K562 (cell line): ENCODE measurements at regions not wholly inside any gene's neighbourhood (a gene's known extent, or its start where the extent isn't known, plus 50 kb on each side); places are given as distances from the start of the nearest gene placed in this dataset.

Experiments used
- ATAC-seq: fragments of 200-7000 bp; cut with Tn5 transposase; 3 replicates; pipeline ENCODE4 v1.9.1; 2020; ENCODE audit warnings: moderate library complexity
- BruUV-seq: library from RNA; stranded (reverse); fragments of 400-500 nt; replicated peaks from 2 replicates; lab custom pipeline; 2021; lab: Mats Ljungman, UMichigan
- CTCF ChIA-PET: fragments of 300-600 bp; formaldehyde crosslinking; extraction: SDS; loops from one replicate; lab custom pipeline; 2021; ENCODE audit warnings: low intra/inter-chr PET ratio; lab: Yijun Ruan, JAX
- POLR2A ChIA-PET: fragments of 300-600, 350-650 bp; sonication (Branson Sonifier 250); formaldehyde crosslinking; extraction: SDS; loops from one replicate; lab custom pipeline; 2021; ENCODE audit warnings: antibody characterized with exemption, inconsistent platforms; lab: Yijun Ruan, JAX
- DNase-seq, 4 experiments: peaks; one replicate each; pipeline versions ENCODE4 v3.0.0 to v3.0.0-alpha.2; 2011 to 2018; ENCODE audit warnings: low spot score in 3 of 4, mixed read lengths in 3 of 4; ENCODE audit errors: extremely low read depth in 1 of 4
- FAIRE-seq: peaks from 2 replicates; lab custom pipeline; 2011; peaks lifted over from hg19 to GRCh38; lab: Jason Lieb, UNC
- H2AFZ ChIP-seq: 2 replicates; pipeline ENCODE4 v1.6.0; 2011; ENCODE audit warnings: low read depth, low read length, control low read depth, inconsistent platforms
- H3K27ac ChIP-seq: fragments of 200-600 bp; 3 replicates; pipeline ENCODE4 v1.8.0; 2011; ENCODE audit warnings: low read depth, mild to moderate bottlenecking, control low read depth, inconsistent platforms, low read length, moderate library complexity, mixed read lengths; ENCODE audit errors: extremely low read depth
- H3K27me3 ChIP-seq, 2 experiments: fragments of 300-600 bp in 1 of 2; 2 replicates in 1 of 2; 3 replicates in 1 of 2; pipeline versions ENCODE4 v1.6.0 to v1.8.0; 2011; ENCODE audit warnings: inconsistent platforms in 2 of 2, low read length in 2 of 2, mild to moderate bottlenecking in 1 of 2, mixed read lengths in 1 of 2, moderate library complexity in 1 of 2; ENCODE audit not compliant: control insufficient read depth in 2 of 2, insufficient read depth in 2 of 2
- H3K36me3 ChIP-seq: fragments of 300-600 bp; 3 replicates; pipeline ENCODE4 v1.8.0; 2011; ENCODE audit warnings: mild to moderate bottlenecking, low read length, inconsistent platforms; ENCODE audit not compliant: control insufficient read depth, insufficient read depth
- H3K4me1 ChIP-seq, 2 experiments: fragments of 200-600 bp in 1 of 2; replicated peaks in 1 of 2; 2 replicates in 1 of 2; 3 replicates in 1 of 2; pipeline versions ENCODE4 v1.5.1 to v1.8.0; 2011; ENCODE audit warnings: inconsistent platforms in 2 of 2, low read length in 2 of 2, mild to moderate bottlenecking in 1 of 2, mixed read lengths in 1 of 2, moderate library complexity in 1 of 2; ENCODE audit not compliant: control insufficient read depth in 2 of 2, insufficient read depth in 2 of 2
- H3K4me2 ChIP-seq: 2 replicates; pipeline ENCODE4 v1.6.1; 2011; ENCODE audit warnings: low read length, control low read depth, inconsistent platforms, mixed read lengths; ENCODE audit not compliant: insufficient read depth
- H3K4me3 ChIP-seq: fragments of 200-600 bp; sonication (generic), shearing (Covaris generic); 2 replicates; pipeline ENCODE4 v1.5.1; 2016; ENCODE audit warnings: control low read depth, inconsistent platforms
- H3K79me2 ChIP-seq: fragments of 200-600 bp; 3 replicates; pipeline ENCODE4 v1.8.0; 2011; ENCODE audit warnings: low read length, inconsistent platforms; ENCODE audit not compliant: control insufficient read depth, insufficient read depth
- H3K9ac ChIP-seq, 2 experiments: 2 replicates each; pipeline versions ENCODE4 v1.6.0 to v1.6.1; 2011; ENCODE audit warnings: low read depth in 2 of 2, low read length in 2 of 2, control low read depth in 1 of 2, inconsistent platforms in 1 of 2, mild to moderate bottlenecking in 1 of 2, mixed read lengths in 1 of 2; ENCODE audit not compliant: insufficient read depth in 1 of 2
- H3K9me1 ChIP-seq: one replicate; pipeline ENCODE4 v1.6.0; 2011; ENCODE audit warnings: inconsistent platforms, mild to moderate bottlenecking, low read length, moderate library complexity; ENCODE audit not compliant: control insufficient read depth, insufficient read depth
- H3K9me3 ChIP-seq: replicated peaks from 2 replicates; pipeline ENCODE4 v1.5.1; 2011; ENCODE audit warnings: low read depth, low read length, inconsistent platforms; ENCODE audit not compliant: control insufficient read depth, insufficient read depth
- H4K20me1 ChIP-seq: replicated peaks from 2 replicates; pipeline ENCODE4 v1.6.1; 2011; ENCODE audit warnings: low read length, inconsistent platforms, mixed read lengths; ENCODE audit not compliant: control insufficient read depth, insufficient read depth
- ATF1 ChIP-seq, 2 experiments: fragments of 450-650 bp in 1 of 2; IDR thresholded peaks; 2 replicates each; pipeline ENCODE4 v1.6.1; 2016; ENCODE audit warnings: missing compliant biosample characterization in 1 of 2, missing genetic modification characterization in 1 of 2
- OTX1 ChIP-seq: fragments of 450-650 bp; formaldehyde crosslinking; IDR thresholded peaks from 2 replicates; pipeline ENCODE4 v1.4.0; 2022; ENCODE audit warnings: mild to moderate bottlenecking
- SAFB2 ChIP-seq: fragments of 200-400 bp; formaldehyde crosslinking; IDR thresholded peaks from 2 replicates; pipeline ENCODE4 v1.6.1; 2018; ENCODE audit warnings: borderline replicate concordance, low read length, low read depth, moderate library complexity; ENCODE audit not compliant: severe bottlenecking
- U2AF1 ChIP-seq: fragments of 200-400 bp; formaldehyde crosslinking; optimal IDR thresholded peaks from 2 replicates; pipeline ENCODE3; 2017; ENCODE audit warnings: mild to moderate bottlenecking, low read depth, low read length, moderate library complexity
- ZKSCAN3 ChIP-seq: fragments of 250-450 bp; sonication (Bioruptor Pico); IDR thresholded peaks from 2 replicates; pipeline ENCODE4 v1.4.0; 2020
- ZNF780A ChIP-seq: fragments of 250-450 bp; sonication (Bioruptor Pico); IDR thresholded peaks from 2 replicates; pipeline ENCODE4 v1.5.0; 2021; ENCODE audit warnings: mild to moderate bottlenecking
- WGBS: fragments of 100-300 bp; shearing (Covaris generic); methylation state at CpG from one replicate; pipeline ENCODE4 v1.1.6; 2016; ENCODE audit warnings: low coverage, mixed read lengths; ENCODE audit not compliant: insufficient coverage; ENCODE audit errors: missing lambda C conversion rate; 5-methylcytosine and 5-hydroxymethylcytosine counted together
- in situ Hi-C: fragments of 300-500 bp; cut with MboI; formaldehyde crosslinking; loops from 4 replicates; pipeline ENCODE4 v1.15.0; 2018; ENCODE audit warnings: inconsistent platforms, mixed read lengths
- intact Hi-C: fragments of 100-400 bp; cut with micrococcal nuclease; formaldehyde crosslinking; loops from 2 replicates; pipeline ENCODE4 v1.14.2; 2022
- TF ChIP-seq, protein P1 (sequence below): sonication (generic); formaldehyde crosslinking; IDR thresholded peaks from 2 replicates; pipeline ENCODE4 v1.8.0; 2022; ENCODE audit warnings: missing genetic modification reagents, mild to moderate bottlenecking, borderline replicate concordance
- TF ChIP-seq, protein P2 (sequence below): fragments of 250-450 bp; sonication (Bioruptor Pico); IDR thresholded peaks from 2 replicates; pipeline ENCODE4 v1.5.1; 2021; ENCODE audit warnings: mild to moderate bottlenecking
- TF ChIP-seq, protein P3 (sequence below): fragments of 200-800 bp; sonication (Bioruptor generic); IDR thresholded peaks from 2 replicates; pipeline ENCODE4 v1.6.1; 2016; ENCODE audit warnings: missing genetic modification characterization, missing compliant biosample characterization
- TF ChIP-seq, protein P4 (sequence below): fragments of 450-650 bp; formaldehyde crosslinking; IDR thresholded peaks from 2 replicates; pipeline ENCODE4 v1.4.0; 2022; ENCODE audit warnings: missing genetic modification characterization

DNA sequence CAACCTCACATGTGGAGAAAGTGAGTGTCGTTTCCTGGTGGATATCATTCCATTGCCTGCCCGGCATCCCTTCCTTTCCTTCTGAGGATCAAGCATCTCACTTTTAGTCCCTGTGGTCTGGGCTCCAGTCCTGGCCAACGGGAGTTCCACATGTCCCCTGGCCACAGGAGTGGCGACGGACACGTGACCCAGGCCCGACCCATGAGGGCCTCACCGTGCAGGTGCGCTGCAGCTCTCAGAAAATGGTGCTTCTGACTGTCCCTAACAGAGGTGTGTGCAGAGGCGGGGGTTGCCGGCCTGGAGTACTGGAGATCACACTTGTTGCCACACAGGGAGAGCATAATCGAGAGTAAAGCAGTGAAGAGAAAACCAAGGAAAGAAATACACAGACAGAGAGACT is 476.9 kb upstream of the FRG1 start (continued):
- TF ChIP-seq, protein P1, sequence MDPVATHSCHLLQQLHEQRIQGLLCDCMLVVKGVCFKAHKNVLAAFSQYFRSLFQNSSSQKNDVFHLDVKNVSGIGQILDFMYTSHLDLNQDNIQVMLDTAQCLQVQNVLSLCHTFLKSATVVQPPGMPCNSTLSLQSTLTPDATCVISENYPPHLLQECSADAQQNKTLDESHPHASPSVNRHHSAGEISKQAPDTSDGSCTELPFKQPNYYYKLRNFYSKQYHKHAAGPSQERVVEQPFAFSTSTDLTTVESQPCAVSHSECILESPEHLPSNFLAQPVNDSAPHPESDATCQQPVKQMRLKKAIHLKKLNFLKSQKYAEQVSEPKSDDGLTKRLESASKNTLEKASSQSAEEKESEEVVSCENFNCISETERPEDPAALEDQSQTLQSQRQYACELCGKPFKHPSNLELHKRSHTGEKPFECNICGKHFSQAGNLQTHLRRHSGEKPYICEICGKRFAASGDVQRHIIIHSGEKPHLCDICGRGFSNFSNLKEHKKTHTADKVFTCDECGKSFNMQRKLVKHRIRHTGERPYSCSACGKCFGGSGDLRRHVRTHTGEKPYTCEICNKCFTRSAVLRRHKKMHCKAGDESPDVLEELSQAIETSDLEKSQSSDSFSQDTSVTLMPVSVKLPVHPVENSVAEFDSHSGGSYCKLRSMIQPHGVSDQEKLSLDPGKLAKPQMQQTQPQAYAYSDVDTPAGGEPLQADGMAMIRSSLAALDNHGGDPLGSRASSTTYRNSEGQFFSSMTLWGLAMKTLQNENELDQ (CRISPR knock-in tag) = no peak
- TF ChIP-seq, protein P2, sequence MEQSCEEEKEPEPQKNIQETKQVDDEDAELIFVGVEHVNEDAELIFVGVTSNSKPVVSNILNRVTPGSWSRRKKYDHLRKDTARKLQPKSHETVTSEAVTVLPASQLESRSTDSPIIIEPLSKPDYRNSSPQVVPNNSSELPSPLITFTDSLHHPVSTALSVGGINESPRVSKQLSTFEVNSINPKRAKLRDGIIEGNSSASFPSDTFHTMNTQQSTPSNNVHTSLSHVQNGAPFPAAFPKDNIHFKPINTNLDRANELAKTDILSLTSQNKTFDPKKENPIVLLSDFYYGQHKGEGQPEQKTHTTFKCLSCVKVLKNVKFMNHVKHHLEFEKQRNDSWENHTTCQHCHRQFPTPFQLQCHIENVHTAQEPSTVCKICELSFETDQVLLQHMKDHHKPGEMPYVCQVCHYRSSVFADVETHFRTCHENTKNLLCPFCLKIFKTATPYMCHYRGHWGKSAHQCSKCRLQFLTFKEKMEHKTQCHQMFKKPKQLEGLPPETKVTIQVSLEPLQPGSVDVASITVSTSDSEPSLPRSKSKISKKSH (CRISPR knock-in tag) = no peak

DNA sequence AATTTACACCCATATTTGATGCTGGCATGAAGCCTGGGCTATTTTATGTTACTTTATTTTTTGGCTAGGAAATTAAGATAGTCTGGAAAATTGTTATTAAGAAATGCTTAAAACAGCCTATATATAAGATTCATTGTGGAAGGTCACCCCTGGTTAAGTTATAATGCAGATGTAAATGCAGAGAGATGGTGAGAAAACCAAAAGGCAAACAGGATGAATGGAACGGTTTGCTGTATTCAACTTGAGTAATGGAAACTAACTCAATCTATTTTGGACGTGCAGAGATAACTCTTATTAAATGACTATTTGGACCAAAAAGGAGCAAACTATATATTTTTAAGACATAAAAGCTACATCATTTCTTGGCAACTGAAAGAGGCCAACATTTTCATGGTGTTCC is 446.3 kb upstream of the FRG1 start:
- BruUV-seq = no TSS peak
- POLR2A ChIA-PET = no interaction called here
- TF ChIP-seq OTX1 (CRISPR knock-in tag) = no peak
- TF ChIP-seq, protein P3, sequence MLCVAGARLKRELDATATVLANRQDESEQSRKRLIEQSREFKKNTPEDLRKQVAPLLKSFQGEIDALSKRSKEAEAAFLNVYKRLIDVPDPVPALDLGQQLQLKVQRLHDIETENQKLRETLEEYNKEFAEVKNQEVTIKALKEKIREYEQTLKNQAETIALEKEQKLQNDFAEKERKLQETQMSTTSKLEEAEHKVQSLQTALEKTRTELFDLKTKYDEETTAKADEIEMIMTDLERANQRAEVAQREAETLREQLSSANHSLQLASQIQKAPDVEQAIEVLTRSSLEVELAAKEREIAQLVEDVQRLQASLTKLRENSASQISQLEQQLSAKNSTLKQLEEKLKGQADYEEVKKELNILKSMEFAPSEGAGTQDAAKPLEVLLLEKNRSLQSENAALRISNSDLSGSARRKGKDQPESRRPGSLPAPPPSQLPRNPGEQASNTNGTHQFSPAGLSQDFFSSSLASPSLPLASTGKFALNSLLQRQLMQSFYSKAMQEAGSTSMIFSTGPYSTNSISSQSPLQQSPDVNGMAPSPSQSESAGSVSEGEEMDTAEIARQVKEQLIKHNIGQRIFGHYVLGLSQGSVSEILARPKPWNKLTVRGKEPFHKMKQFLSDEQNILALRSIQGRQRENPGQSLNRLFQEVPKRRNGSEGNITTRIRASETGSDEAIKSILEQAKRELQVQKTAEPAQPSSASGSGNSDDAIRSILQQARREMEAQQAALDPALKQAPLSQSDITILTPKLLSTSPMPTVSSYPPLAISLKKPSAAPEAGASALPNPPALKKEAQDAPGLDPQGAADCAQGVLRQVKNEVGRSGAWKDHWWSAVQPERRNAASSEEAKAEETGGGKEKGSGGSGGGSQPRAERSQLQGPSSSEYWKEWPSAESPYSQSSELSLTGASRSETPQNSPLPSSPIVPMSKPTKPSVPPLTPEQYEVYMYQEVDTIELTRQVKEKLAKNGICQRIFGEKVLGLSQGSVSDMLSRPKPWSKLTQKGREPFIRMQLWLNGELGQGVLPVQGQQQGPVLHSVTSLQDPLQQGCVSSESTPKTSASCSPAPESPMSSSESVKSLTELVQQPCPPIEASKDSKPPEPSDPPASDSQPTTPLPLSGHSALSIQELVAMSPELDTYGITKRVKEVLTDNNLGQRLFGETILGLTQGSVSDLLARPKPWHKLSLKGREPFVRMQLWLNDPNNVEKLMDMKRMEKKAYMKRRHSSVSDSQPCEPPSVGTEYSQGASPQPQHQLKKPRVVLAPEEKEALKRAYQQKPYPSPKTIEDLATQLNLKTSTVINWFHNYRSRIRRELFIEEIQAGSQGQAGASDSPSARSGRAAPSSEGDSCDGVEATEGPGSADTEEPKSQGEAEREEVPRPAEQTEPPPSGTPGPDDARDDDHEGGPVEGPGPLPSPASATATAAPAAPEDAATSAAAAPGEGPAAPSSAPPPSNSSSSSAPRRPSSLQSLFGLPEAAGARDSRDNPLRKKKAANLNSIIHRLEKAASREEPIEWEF (CRISPR knock-in tag) = no peak
- no peak for TF ChIP-seq ZNF780A (CRISPR knock-in tag)
- TF ChIP-seq ZKSCAN3 (CRISPR knock-in tag) = no peak
- no peak for TF ChIP-seq SAFB2
- TF ChIP-seq ATF1 (CRISPR knock-in tag; IDR thresholded peaks at IDR 0.05) = no peak
- no peak for TF ChIP-seq ATF1 (tag; IDR thresholded peaks at IDR 0.05)
- TF ChIP-seq, protein P4, sequence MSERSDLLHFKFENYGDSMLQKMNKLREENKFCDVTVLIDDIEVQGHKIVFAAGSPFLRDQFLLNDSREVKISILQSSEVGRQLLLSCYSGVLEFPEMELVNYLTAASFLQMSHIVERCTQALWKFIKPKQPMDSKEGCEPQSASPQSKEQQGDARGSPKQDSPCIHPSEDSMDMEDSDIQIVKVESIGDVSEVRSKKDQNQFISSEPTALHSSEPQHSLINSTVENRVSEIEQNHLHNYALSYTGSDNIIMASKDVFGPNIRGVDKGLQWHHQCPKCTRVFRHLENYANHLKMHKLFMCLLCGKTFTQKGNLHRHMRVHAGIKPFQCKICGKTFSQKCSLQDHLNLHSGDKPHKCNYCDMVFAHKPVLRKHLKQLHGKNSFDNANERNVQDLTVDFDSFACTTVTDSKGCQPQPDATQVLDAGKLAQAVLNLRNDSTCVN (CRISPR knock-in tag) = no peak
- TF ChIP-seq U2AF1 = no peak

More for the DNA sequence above, 446.3 kb upstream of the FRG1 start:
- H3K9me1 ChIP-seq = no peaks in the 10 kb centered on the region
- FAIRE-seq (no peak), ATAC-seq (no peak), DNase-seq (no peak)
- intact Hi-C loops = no loop called here
- no peaks in the 10 kb centered on the region for H3K4me1 ChIP-seq
- H3K27ac ChIP-seq = no peak overlapping the region
- CTCF ChIA-PET = no interaction called here
- no peak overlapping the region for H3K9ac ChIP-seq
- no peaks in the 10 kb centered on the region for H3K79me2 ChIP-seq
- H3K9me3 ChIP-seq = peaks cover 3% of the 10 kb centered on the region; the same call in 1 of the 2 replicates
- H2AFZ ChIP-seq = no peak overlapping the region
- no peaks in the 10 kb centered on the region for H3K36me3 ChIP-seq
- in situ Hi-C loops = no loop called here
- WGBS = 0% methylated on average over 2 of the region's 2 CpGs
- H3K27me3 ChIP-seq = no peaks in the 10 kb centered on the region
- H4K20me1 ChIP-seq = no peaks in the 10 kb centered on the region
- no peak overlapping the region for H3K4me3 ChIP-seq
- H3K4me2 ChIP-seq = no peak overlapping the region
